Body of pancreas (tissue), 4 donors: ENCODE measurements at regions not wholly inside any gene's neighbourhood (a gene's known extent, or its start where the extent isn't known, plus 50 kb on each side); places are given as distances from the start of the nearest gene placed in this dataset.

Experiments
- CTCF ChIP-seq, 7 experiments: fragments of 450-650 bp in 4 of 7; fragments of 200-600 bp in 3 of 7; sonication (generic) in 3 of 7; IDR thresholded peaks; one replicate each; pipeline ENCODE4 v1.5.1; 2016 to 2019; ENCODE audit warnings: antibody characterized with exemption in 7 of 7
- POLR2A ChIP-seq, 3 donors: fragments of 450-650 bp; IDR thresholded peaks; one replicate each; pipeline ENCODE4 v1.6.1; 2016; ENCODE audit warnings: antibody characterized with exemption in 3 of 3, mild to moderate bottlenecking in 2 of 3

GRCh38 chr14:44392984-44393383 lies 114.1 kb downstream of the FSCB start:
- TF ChIP-seq CTCF (IDR thresholded peaks at IDR 0.05) (no peak), POLR2A (IDR thresholded peaks at IDR 0.05) (no peak)
